LNCaP clone FGC (cell line): ENCODE measurements at regions not wholly inside any gene's neighbourhood (a gene's known extent, or its start where the extent isn't known, plus 50 kb on each side); places are given as distances from the start of the nearest gene placed in this dataset.

ENCODE experiments used
- DNase-seq: peaks from one replicate; pipeline ENCODE4 v3.0.0-alpha.2; 2011; ENCODE audit warnings: low read depth
- H3K4me3 ChIP-seq: 2 replicates; pipeline ENCODE4 v1.5.1; 2011; ENCODE audit warnings: mild to moderate bottlenecking, low read depth, low read length, control low read depth
- CTCF ChIP-seq: IDR thresholded peaks from 2 replicates; pipeline ENCODE4 v1.5.1; 2012; ENCODE audit warnings: mild to moderate bottlenecking; ENCODE audit not compliant: control insufficient read depth, insufficient read depth; ENCODE audit errors: extremely low read depth

GRCh38 chr4:19720190-19720589, 531.5 kb upstream of the SLIT2 start:
- DNase-seq: no peak
- H3K4me3 ChIP-seq: no peak overlapping the region
- no peak for TF ChIP-seq CTCF

- TF ChIP-seq CTCF: no peak
- H3K4me3 ChIP-seq: no peak overlapping the region
- no peak for DNase-seq
These were observed 539.8 kb upstream of the SLIT2 start for GRCh38 chr4:19711871-19712270.

GRCh38 chr4:19707876-19708275, 543.8 kb upstream of the SLIT2 start:
- no peak for DNase-seq
- H3K4me3 ChIP-seq: no peak overlapping the region
- no peak for TF ChIP-seq CTCF

- DNase-seq: no peak
- H3K4me3 ChIP-seq: no peak overlapping the region
- no peak for TF ChIP-seq CTCF
These were observed 548.3 kb upstream of the SLIT2 start for GRCh38 chr4:19703391-19703790.

- TF ChIP-seq CTCF: no peak
- DNase-seq: no peak
- no peak overlapping the region for H3K4me3 ChIP-seq
These were observed 550.7 kb upstream of the SLIT2 start for GRCh38 chr4:19700992-19701391.

GRCh38 chr4:19698961-19699360, 552.7 kb upstream of the SLIT2 start:
- DNase-seq: no peak
- H3K4me3 ChIP-seq: no peak overlapping the region
- no peak for TF ChIP-seq CTCF

GRCh38 chr4:19694812-19695211, 556.9 kb upstream of the SLIT2 start:
- no peak for TF ChIP-seq CTCF
- H3K4me3 ChIP-seq: no peak overlapping the region
- no peak for DNase-seq
